ENCODE measurements at regions not wholly inside any gene's neighbourhood (a gene's known extent, or its start where the extent isn't known, plus 50 kb on each side); places are given as distances from the start of the nearest gene placed in this dataset.

DNA sequence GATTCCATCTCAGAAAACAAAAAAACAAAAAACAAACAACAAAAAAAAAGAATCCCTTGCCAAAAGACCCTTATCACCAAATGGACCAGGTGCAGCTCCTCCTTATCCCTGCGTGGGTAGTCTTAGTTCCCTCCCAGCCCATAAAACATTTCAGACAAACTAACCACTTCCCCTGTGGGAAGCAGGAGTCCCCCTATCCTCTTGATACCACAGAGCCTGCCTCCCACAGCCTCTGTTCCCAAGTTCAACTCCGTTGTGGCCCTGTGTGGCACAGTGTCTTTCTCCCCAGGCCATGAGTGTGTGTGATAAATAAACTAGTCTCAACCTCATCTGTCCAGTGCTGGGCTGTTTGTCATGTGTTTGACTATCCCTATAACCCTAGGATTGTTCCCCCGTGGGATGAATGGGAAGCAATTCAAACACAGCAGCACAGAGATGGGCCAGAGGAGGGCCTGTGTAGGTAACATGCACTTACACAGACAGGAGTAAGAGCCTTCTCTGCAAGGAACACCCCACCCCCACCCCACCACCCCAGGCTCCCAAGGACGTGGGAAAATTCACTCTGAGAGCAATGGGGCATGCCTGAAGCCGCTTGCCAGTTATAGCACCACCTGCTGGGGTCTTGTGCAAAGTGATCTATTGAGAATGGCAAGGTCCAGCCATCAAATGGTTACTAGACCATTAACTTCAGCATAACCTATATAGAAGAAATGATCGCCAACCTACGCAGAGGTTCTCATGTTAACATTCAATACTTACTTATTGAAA, 147.1 kb upstream of the GHITM start:
- H3K27ac ChIP-seq: no peak overlapping the region
- TF ChIP-seq, protein P1, sequence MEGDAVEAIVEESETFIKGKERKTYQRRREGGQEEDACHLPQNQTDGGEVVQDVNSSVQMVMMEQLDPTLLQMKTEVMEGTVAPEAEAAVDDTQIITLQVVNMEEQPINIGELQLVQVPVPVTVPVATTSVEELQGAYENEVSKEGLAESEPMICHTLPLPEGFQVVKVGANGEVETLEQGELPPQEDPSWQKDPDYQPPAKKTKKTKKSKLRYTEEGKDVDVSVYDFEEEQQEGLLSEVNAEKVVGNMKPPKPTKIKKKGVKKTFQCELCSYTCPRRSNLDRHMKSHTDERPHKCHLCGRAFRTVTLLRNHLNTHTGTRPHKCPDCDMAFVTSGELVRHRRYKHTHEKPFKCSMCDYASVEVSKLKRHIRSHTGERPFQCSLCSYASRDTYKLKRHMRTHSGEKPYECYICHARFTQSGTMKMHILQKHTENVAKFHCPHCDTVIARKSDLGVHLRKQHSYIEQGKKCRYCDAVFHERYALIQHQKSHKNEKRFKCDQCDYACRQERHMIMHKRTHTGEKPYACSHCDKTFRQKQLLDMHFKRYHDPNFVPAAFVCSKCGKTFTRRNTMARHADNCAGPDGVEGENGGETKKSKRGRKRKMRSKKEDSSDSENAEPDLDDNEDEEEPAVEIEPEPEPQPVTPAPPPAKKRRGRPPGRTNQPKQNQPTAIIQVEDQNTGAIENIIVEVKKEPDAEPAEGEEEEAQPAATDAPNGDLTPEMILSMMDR (IDR thresholded peaks at IDR 0.05): peak; percentile 78
- no peak for TF ChIP-seq ZFX (IDR thresholded peaks at IDR 0.05; ENCODE audit: borderline replicate concordance)

GRCh38 chr10:83994325-83994724, 145.0 kb upstream of the GHITM start:
- H3K27ac ChIP-seq: no peak overlapping the region
- TF ChIP-seq, protein P1 (IDR thresholded peaks at IDR 0.05): no peak
- TF ChIP-seq ZFX (IDR thresholded peaks at IDR 0.05; ENCODE audit: borderline replicate concordance): no peak

DNA sequence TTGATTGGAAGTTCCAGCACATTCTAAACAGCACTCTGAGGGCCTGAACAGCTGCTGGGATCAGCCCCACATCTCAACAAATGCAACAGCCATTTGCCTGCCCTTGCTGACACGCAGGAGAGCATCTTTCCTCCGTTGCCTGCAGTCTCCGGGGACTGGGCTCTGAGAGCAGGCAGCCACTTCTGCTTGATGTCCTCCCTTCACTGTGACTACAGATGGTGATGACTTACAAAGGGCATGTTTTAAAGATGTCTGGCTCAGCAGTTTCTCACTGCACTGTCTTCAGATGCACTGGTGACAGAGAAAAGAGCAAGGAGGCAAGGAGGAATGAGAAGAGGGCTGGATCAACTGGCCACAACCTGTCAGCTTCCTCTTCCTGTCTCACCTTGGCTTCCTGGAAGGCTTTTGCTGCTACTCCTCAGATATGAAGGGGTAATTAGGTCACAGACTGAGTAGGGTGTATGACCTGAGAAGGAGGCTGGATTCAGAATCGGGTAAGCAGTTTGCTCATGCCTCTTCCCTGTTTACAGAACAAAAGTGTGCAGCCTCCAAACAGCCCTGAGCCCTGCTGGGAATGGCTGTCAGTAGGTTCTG, 143.5 kb upstream of the GHITM start:
- no peak overlapping the region for H3K27ac ChIP-seq
- TF ChIP-seq, protein P1 (IDR thresholded peaks at IDR 0.05): no peak
- no peak for TF ChIP-seq ZFX (IDR thresholded peaks at IDR 0.05; ENCODE audit: borderline replicate concordance)

DNA sequence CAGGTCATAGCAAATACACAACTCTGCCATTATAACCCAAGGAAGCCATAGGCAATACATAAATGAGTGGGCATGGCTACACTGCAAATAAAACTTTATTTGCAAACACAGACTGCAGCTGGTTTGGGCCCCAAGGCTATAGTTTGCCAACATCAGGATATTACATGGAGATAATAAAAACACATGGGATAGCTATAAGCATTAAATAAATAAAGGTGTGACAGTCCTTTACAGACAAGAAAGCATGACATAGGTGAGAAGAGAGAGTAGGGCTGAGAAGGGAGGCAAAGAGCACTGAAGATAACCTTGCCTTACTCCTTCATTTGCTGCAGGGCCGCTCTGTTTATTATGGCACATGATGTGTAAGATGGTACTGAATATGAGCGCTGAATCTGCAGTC, 135.1 kb upstream of the GHITM start:
- no peak overlapping the region for H3K27ac ChIP-seq
- no peak for TF ChIP-seq ZFX (IDR thresholded peaks at IDR 0.05; ENCODE audit: borderline replicate concordance)
- TF ChIP-seq, protein P1 (IDR thresholded peaks at IDR 0.05): no peak

GRCh38 chr10:84005403-84005802, 133.9 kb upstream of the GHITM start:
- H3K27ac ChIP-seq: no peak overlapping the region
- TF ChIP-seq ZFX (IDR thresholded peaks at IDR 0.05; ENCODE audit: borderline replicate concordance): no peak
- TF ChIP-seq, protein P1 (IDR thresholded peaks at IDR 0.05): no peak

GRCh38 chr10:84007482-84007881, 131.8 kb upstream of the GHITM start:
- no peak for TF ChIP-seq ZFX (IDR thresholded peaks at IDR 0.05; ENCODE audit: borderline replicate concordance)
- TF ChIP-seq, protein P1 (IDR thresholded peaks at IDR 0.05): no peak
- no peak overlapping the region for H3K27ac ChIP-seq

- TF ChIP-seq, protein P1 (IDR thresholded peaks at IDR 0.05): peak; percentile 93
- TF ChIP-seq ZFX (IDR thresholded peaks at IDR 0.05; ENCODE audit: borderline replicate concordance): no peak
- H3K27ac ChIP-seq: no peak overlapping the region
Measured at GRCh38 chr10:84008878-84009277, 130.4 kb upstream of the GHITM start.
